ENCODE measurements at regions not wholly inside any gene's neighbourhood (a gene's known extent, or its start where the extent isn't known, plus 50 kb on each side); places are given as distances from the start of the nearest gene placed in this dataset.
"Not testable (repeated sequence)": the region's sequence is repeated elsewhere in the genome, so short reads cannot be mapped to it uniquely, and the experiment has no call there.

GRCh38 chr12:7554831-7555230 is 51.3 kb upstream of the CD163 start:
- TF ChIP-seq POLR2A (IDR thresholded peaks at IDR 0.05; ENCODE audit: low read length); GATA1 (IDR thresholded peaks at IDR 0.05; ENCODE audit: low read depth, low read length): not testable (repeated sequence)

Data from erythroblast (primary cell).